ENCODE measurements at regions not wholly inside any gene's neighbourhood (a gene's known extent, or its start where the extent isn't known, plus 50 kb on each side); places are given as distances from the start of the nearest gene placed in this dataset.

GRCh38 chr14:38404100-38404541 lies 148.2 kb upstream of the CLEC14A start:
- no peak overlapping the region for H3K4me3 ChIP-seq
- WGBS, 2 donors, result 59 to 67% methylated on average over 1 of the region's 1 CpG
- ATAC-seq, result no peak
- intact Hi-C loops (cut with DNase I), result no loop called here
- H3K9me3 ChIP-seq, result no peaks in the 10 kb centered on the region
- DNase-seq, result no peak
- no peaks in the 10 kb centered on the region for H3K27me3 ChIP-seq
- no peaks in the 10 kb centered on the region for H3K4me1 ChIP-seq
- TF ChIP-seq CTCF (IDR thresholded peaks at IDR 0.05), result no peak
- TF ChIP-seq POLR2A (IDR thresholded peaks at IDR 0.05), result no peak
- H3K27ac ChIP-seq, result no peak overlapping the region
- no peaks in the 10 kb centered on the region for H3K36me3 ChIP-seq (replicated peaks in 1 of 2; ENCODE audit: insufficient read depth in 1 of 2, low read depth in 2 of 2)

GRCh38 chr14:38400751-38401150 lies 144.9 kb upstream of the CLEC14A start:
- Histone ChIP-seq H3K36me3 (replicated peaks in 1 of 2; ENCODE audit: insufficient read depth in 1 of 2, low read depth in 2 of 2) (no peaks in the 10 kb centered on the region), H3K27me3 (no peaks in the 10 kb centered on the region), H3K4me1 (no peaks in the 10 kb centered on the region), H3K4me3 (no peak overlapping the region), H3K9me3 (no peaks in the 10 kb centered on the region), H3K27ac (no peak overlapping the region)
- intact Hi-C loops (cut with DNase I), result no loop called here
- TF ChIP-seq CTCF (IDR thresholded peaks at IDR 0.05) (no peak), POLR2A (IDR thresholded peaks at IDR 0.05) (no peak)
- no peak for ATAC-seq
- 35% methylated on average over 3 of the region's 3 CpGs for WGBS, 2 donors
- DNase-seq, result no peak

GRCh38 chr14:38399652-38400051 lies 143.8 kb upstream of the CLEC14A start:
- TF ChIP-seq CTCF (IDR thresholded peaks at IDR 0.05) (no peak), POLR2A (IDR thresholded peaks at IDR 0.05) (no peak)
- intact Hi-C loops (cut with DNase I), result no loop called here
- no peak for DNase-seq
- H3K27ac ChIP-seq, result no peak overlapping the region
- no peaks in the 10 kb centered on the region for H3K9me3 ChIP-seq
- WGBS, 2 donors, result 19 to 38% methylated on average over 2 of the region's 2 CpGs
- no peaks in the 10 kb centered on the region for H3K36me3 ChIP-seq (replicated peaks in 1 of 2; ENCODE audit: insufficient read depth in 1 of 2, low read depth in 2 of 2)
- no peak for ATAC-seq
- H3K4me1 ChIP-seq, result no peaks in the 10 kb centered on the region
- no peak overlapping the region for H3K4me3 ChIP-seq
- no peaks in the 10 kb centered on the region for H3K27me3 ChIP-seq

GRCh38 chr14:38394767-38395166 lies 138.9 kb upstream of the CLEC14A start:
- TF ChIP-seq POLR2A (IDR thresholded peaks at IDR 0.05) (no peak), CTCF (IDR thresholded peaks at IDR 0.05) (no peak)
- Histone ChIP-seq H3K27me3 (no peaks in the 10 kb centered on the region), H3K27ac (no peak overlapping the region), H3K9me3 (no peaks in the 10 kb centered on the region), H3K4me3 (no peak overlapping the region), H3K4me1 (no peaks in the 10 kb centered on the region), H3K36me3 (replicated peaks in 1 of 2; ENCODE audit: insufficient read depth in 1 of 2, low read depth in 2 of 2) (no peaks in the 10 kb centered on the region)
- ATAC-seq (no peak), DNase-seq (no peak)
- intact Hi-C loops (cut with DNase I), result no loop called here

GRCh38 chr14:38394064-38394463 lies 138.2 kb upstream of the CLEC14A start:
- Histone ChIP-seq H3K27me3 (no peaks in the 10 kb centered on the region), H3K9me3 (no peaks in the 10 kb centered on the region), H3K27ac (no peak overlapping the region), H3K4me3 (no peak overlapping the region), H3K36me3 (replicated peaks in 1 of 2; ENCODE audit: insufficient read depth in 1 of 2, low read depth in 2 of 2) (no peaks in the 10 kb centered on the region), H3K4me1 (no peaks in the 10 kb centered on the region)
- ATAC-seq (no peak), DNase-seq (no peak)
- intact Hi-C loops (cut with DNase I), result no loop called here
- no peak for TF ChIP-seq POLR2A (IDR thresholded peaks at IDR 0.05)
- WGBS, 2 donors, result 67 to 80% methylated on average over 2 of the region's 2 CpGs

All from body of pancreas (tissue), 4 donors.